Ureter (tissue), 1 donor: ENCODE measurements at regions not wholly inside any gene's neighbourhood (a gene's known extent, or its start where the extent isn't known, plus 50 kb on each side); places are given as distances from the start of the nearest gene placed in this dataset.
"Not testable (repeated sequence)": the region's sequence is repeated elsewhere in the genome, so short reads cannot be mapped to it uniquely, and the experiment has no call there.

Experiments used
- DNase-seq: peaks from one replicate; pipeline ENCODE4 v3.0.0-alpha.2; 2020; ENCODE audit warnings: low spot score
- donor health status: DM: yes; HTN: yes; CAD: no.

GRCh38 chr12:60498656-60499055 is 902.8 kb downstream of the SLC16A7 start:
- DNase-seq = no peak

- DNase-seq = no peak
Observed at GRCh38 chr12:60501124-60501729, 905.4 kb downstream of the SLC16A7 start.

GRCh38 chr12:60522684-60523400 is 927.0 kb downstream of the SLC16A7 start:
- no peak for DNase-seq

GRCh38 chr12:60529261-60529660 is 933.4 kb downstream of the SLC16A7 start:
- DNase-seq = no peak

GRCh38 chr12:60529723-60530122 is 933.9 kb downstream of the SLC16A7 start:
- no peak for DNase-seq

- no peak for DNase-seq
Observed at GRCh38 chr12:60535363-60535762, 939.5 kb downstream of the SLC16A7 start.

- no peak for DNase-seq
Observed at GRCh38 chr12:60539592-60539991, 943.8 kb downstream of the SLC16A7 start.

GRCh38 chr12:60568914-60569313 is 973.1 kb downstream of the SLC16A7 start:
- no peak for DNase-seq

- no peak for DNase-seq
Observed at GRCh38 chr12:60577607-60578006, 981.8 kb downstream of the SLC16A7 start.

- DNase-seq = not testable (repeated sequence)
Observed at GRCh38 chr12:60587664-60588063, 991.8 kb downstream of the SLC16A7 start.

- no peak for DNase-seq
Observed at GRCh38 chr12:60594035-60594711, 998.3 kb downstream of the SLC16A7 start.

GRCh38 chr12:60602601-60603000 is 1006.8 kb downstream of the SLC16A7 start:
- DNase-seq = no peak

GRCh38 chr12:60603475-60603874 is 1007.6 kb downstream of the SLC16A7 start:
- DNase-seq = not testable (repeated sequence)

- DNase-seq = no peak
Observed at GRCh38 chr12:60616400-60616799, 1020.6 kb downstream of the SLC16A7 start.

GRCh38 chr12:60630796-60631195 is 1035.0 kb downstream of the SLC16A7 start:
- no peak for DNase-seq

GRCh38 chr12:60644076-60644475 is 1048.2 kb downstream of the SLC16A7 start:
- no peak for DNase-seq

GRCh38 chr12:60666895-60667294 is 1071.1 kb downstream of the SLC16A7 start:
- no peak for DNase-seq

- no peak for DNase-seq
Observed at GRCh38 chr12:60672949-60673348, 1077.1 kb downstream of the SLC16A7 start.

- no peak for DNase-seq
Observed at GRCh38 chr12:60684988-60685655, 1089.3 kb downstream of the SLC16A7 start.

GRCh38 chr12:60689137-60689536 is 1093.3 kb downstream of the SLC16A7 start:
- no peak for DNase-seq

GRCh38 chr12:60693019-60693626 is 1097.3 kb downstream of the SLC16A7 start:
- no peak for DNase-seq
